GM12864 (cell line): ENCODE measurements at regions not wholly inside any gene's neighbourhood (a gene's known extent, or its start where the extent isn't known, plus 50 kb on each side); places are given as distances from the start of the nearest gene placed in this dataset.

Experiments
- DNase-seq: peaks from one replicate; pipeline ENCODE4 v3.0.0-alpha.2; 2011; ENCODE audit warnings: low read depth
- H3K4me3 ChIP-seq: 2 replicates; pipeline ENCODE4 v1.5.1; 2011; ENCODE audit warnings: mild to moderate bottlenecking, low read depth, low read length, control low read depth
- CTCF ChIP-seq: IDR thresholded peaks from 2 replicates; pipeline ENCODE4 v1.5.1; 2011; ENCODE audit warnings: low read depth, mild to moderate bottlenecking, moderate library complexity, low read length, control low read depth, inconsistent platforms; ENCODE audit errors: missing control alignments

GRCh38 chr7:109376576-109376975 is 806.9 kb downstream of the DNAJB9 start:
- no peak for TF ChIP-seq CTCF
- no peak overlapping the region for H3K4me3 ChIP-seq
- DNase-seq = no peak

GRCh38 chr7:109377076-109377884 is 807.6 kb downstream of the DNAJB9 start:
- H3K4me3 ChIP-seq = no peak overlapping the region
- no peak for TF ChIP-seq CTCF
- no peak for DNase-seq

- DNase-seq = no peak
- no peak overlapping the region for H3K4me3 ChIP-seq
- TF ChIP-seq CTCF = no peak
These were observed 817.3 kb downstream of the DNAJB9 start for GRCh38 chr7:109386959-109387358.

GRCh38 chr7:109387530-109387929 is 817.9 kb downstream of the DNAJB9 start:
- no peak overlapping the region for H3K4me3 ChIP-seq
- no peak for TF ChIP-seq CTCF
- no peak for DNase-seq

- TF ChIP-seq CTCF = no peak
- DNase-seq = no peak
- H3K4me3 ChIP-seq = no peak overlapping the region
These were observed 821.6 kb downstream of the DNAJB9 start for GRCh38 chr7:109391240-109391639.

- TF ChIP-seq CTCF = no peak
- no peak for DNase-seq
- H3K4me3 ChIP-seq = no peak overlapping the region
These were observed 832.4 kb downstream of the DNAJB9 start for GRCh38 chr7:109402107-109402506.

GRCh38 chr7:109407756-109408155 is 838.1 kb downstream of the DNAJB9 start:
- TF ChIP-seq CTCF = no peak
- DNase-seq = no peak
- H3K4me3 ChIP-seq = no peak overlapping the region
